GM19240 (cell line): ENCODE measurements at regions not wholly inside any gene's neighbourhood (a gene's known extent, or its start where the extent isn't known, plus 50 kb on each side); places are given as distances from the start of the nearest gene placed in this dataset.
A peak's percentile ranks its signal among the peaks of the same experiment; 100 is the strongest.

ENCODE experiments used
- DNase-seq: peaks from one replicate; pipeline ENCODE4 v3.0.0; 2011; ENCODE audit warnings: low spot score; ENCODE audit not compliant: insufficient read length

GRCh38 chr3:193954752-193955151 lies 181.2 kb upstream of the HES1 start:
- no peak for DNase-seq

GRCh38 chr3:193955719-193956118 lies 180.2 kb upstream of the HES1 start:
- DNase-seq: no peak

GRCh38 chr3:193959861-193960260 lies 176.1 kb upstream of the HES1 start:
- DNase-seq: no peak

GRCh38 chr3:193960487-193961274 lies 175.3 kb upstream of the HES1 start:
- DNase-seq: no peak

GRCh38 chr3:193962986-193963685 lies 172.8 kb upstream of the HES1 start:
- DNase-seq: no peak

GRCh38 chr3:193963808-193964516 lies 172.0 kb upstream of the HES1 start:
- peak; percentile 25 for DNase-seq

GRCh38 chr3:193964517-193964880 lies 171.4 kb upstream of the HES1 start:
- DNase-seq: no peak

- no peak for DNase-seq
These were observed 167.5 kb upstream of the HES1 start for GRCh38 chr3:193968380-193968974.

- DNase-seq: peak; percentile 33
These were observed 165.7 kb upstream of the HES1 start for GRCh38 chr3:193970131-193970772.

GRCh38 chr3:193970773-193971206 lies 165.2 kb upstream of the HES1 start:
- DNase-seq: no peak

GRCh38 chr3:193971261-193971751 lies 164.6 kb upstream of the HES1 start:
- DNase-seq: no peak

GRCh38 chr3:193971966-193972365 lies 164.0 kb upstream of the HES1 start:
- DNase-seq: no peak

GRCh38 chr3:193972832-193973231 lies 163.1 kb upstream of the HES1 start:
- no peak for DNase-seq

- no peak for DNase-seq
These were observed 161.7 kb upstream of the HES1 start for GRCh38 chr3:193974191-193974652.

GRCh38 chr3:193974671-193975535 lies 161.0 kb upstream of the HES1 start:
- DNase-seq: no peak

GRCh38 chr3:193977622-193978021 lies 158.3 kb upstream of the HES1 start:
- DNase-seq: no peak

GRCh38 chr3:193978030-193978429 lies 157.9 kb upstream of the HES1 start:
- DNase-seq: no peak

- no peak for DNase-seq
These were observed 157.5 kb upstream of the HES1 start for GRCh38 chr3:193978486-193978885.

- DNase-seq: no peak
These were observed 155.6 kb upstream of the HES1 start for GRCh38 chr3:193980326-193980725.

GRCh38 chr3:193980905-193981304 lies 155.0 kb upstream of the HES1 start:
- no peak for DNase-seq
